ENCODE measurements at regions not wholly inside any gene's neighbourhood (a gene's known extent, or its start where the extent isn't known, plus 50 kb on each side); places are given as distances from the start of the nearest gene placed in this dataset.

DNA sequence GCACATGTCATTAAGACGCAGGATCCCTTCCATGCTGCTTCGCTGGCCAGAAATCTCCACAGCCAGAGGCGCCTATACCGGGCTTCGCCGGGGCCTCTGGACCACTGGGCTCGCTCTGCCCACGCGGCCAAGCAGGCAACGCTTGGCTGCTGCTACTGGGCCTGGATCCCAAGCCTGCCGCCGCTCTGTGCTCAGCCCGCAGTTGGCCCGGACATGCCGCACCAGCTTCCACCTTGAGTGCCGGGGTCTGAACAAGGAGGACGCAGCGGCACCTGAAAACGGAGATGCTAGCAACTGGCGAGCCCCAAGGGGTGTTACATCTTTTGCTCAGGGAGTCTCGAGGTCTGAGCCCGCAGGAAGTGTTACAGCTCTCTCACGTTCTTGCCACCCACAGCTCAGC is 409.9 kb upstream of the SGCG start:
- H3K27ac ChIP-seq (ENCODE audit: low read depth, low read length) = no peak overlapping the region
- TF ChIP-seq, protein P1, sequence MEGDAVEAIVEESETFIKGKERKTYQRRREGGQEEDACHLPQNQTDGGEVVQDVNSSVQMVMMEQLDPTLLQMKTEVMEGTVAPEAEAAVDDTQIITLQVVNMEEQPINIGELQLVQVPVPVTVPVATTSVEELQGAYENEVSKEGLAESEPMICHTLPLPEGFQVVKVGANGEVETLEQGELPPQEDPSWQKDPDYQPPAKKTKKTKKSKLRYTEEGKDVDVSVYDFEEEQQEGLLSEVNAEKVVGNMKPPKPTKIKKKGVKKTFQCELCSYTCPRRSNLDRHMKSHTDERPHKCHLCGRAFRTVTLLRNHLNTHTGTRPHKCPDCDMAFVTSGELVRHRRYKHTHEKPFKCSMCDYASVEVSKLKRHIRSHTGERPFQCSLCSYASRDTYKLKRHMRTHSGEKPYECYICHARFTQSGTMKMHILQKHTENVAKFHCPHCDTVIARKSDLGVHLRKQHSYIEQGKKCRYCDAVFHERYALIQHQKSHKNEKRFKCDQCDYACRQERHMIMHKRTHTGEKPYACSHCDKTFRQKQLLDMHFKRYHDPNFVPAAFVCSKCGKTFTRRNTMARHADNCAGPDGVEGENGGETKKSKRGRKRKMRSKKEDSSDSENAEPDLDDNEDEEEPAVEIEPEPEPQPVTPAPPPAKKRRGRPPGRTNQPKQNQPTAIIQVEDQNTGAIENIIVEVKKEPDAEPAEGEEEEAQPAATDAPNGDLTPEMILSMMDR (IDR thresholded peaks at IDR 0.05; ENCODE audit: low read depth, low read length) = no peak
- CTCF ChIA-PET = no interaction called here
- no peak overlapping the region for H3K4me3 ChIP-seq (ENCODE audit: low read depth, low read length)
- DNase-seq (ENCODE audit: low read depth, low spot score) = no peak
- peaks cover 2% of the 10 kb centered on the region; the same call in 1 of the 2 replicates for H3K9me3 ChIP-seq (ENCODE audit: control insufficient read depth, insufficient read depth, low read length)
- POLR2A ChIA-PET = no interaction called here
- no peaks in the 10 kb centered on the region for H3K27me3 ChIP-seq (ENCODE audit: control insufficient read depth, insufficient read depth, low read length)

DNA sequence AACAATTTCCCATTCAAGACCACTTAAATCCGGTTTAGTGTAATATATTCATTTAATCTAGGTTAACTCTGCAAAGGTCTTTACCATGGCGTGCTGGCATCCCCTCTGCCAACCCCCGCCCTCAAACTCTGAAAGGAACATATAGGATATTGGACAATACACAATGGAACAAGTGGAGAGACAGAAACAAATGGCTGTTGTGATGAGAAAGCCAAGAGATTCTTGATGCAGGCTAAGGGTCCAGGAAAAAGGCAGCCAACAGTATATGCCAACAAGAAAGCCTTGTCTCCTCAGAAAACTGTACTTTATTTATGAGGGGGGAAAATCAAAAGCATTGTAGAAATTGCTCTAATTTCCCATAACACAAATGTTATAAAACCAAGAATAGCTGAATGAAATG is 407.3 kb upstream of the SGCG start:
- Histone ChIP-seq H3K9me3 (ENCODE audit: control insufficient read depth, insufficient read depth, low read length) (peaks cover 2% of the 10 kb centered on the region; the same call in 1 of the 2 replicates), H3K27me3 (ENCODE audit: control insufficient read depth, insufficient read depth, low read length) (no peaks in the 10 kb centered on the region), H3K4me3 (ENCODE audit: low read depth, low read length) (no peak overlapping the region), H3K27ac (ENCODE audit: low read depth, low read length) (no peak overlapping the region)
- POLR2A ChIA-PET = no interaction called here
- TF ChIP-seq, protein P1 (IDR thresholded peaks at IDR 0.05; ENCODE audit: low read depth, low read length) = no peak
- no peak for DNase-seq (ENCODE audit: low read depth, low spot score)
- CTCF ChIA-PET = no interaction called here

DNA sequence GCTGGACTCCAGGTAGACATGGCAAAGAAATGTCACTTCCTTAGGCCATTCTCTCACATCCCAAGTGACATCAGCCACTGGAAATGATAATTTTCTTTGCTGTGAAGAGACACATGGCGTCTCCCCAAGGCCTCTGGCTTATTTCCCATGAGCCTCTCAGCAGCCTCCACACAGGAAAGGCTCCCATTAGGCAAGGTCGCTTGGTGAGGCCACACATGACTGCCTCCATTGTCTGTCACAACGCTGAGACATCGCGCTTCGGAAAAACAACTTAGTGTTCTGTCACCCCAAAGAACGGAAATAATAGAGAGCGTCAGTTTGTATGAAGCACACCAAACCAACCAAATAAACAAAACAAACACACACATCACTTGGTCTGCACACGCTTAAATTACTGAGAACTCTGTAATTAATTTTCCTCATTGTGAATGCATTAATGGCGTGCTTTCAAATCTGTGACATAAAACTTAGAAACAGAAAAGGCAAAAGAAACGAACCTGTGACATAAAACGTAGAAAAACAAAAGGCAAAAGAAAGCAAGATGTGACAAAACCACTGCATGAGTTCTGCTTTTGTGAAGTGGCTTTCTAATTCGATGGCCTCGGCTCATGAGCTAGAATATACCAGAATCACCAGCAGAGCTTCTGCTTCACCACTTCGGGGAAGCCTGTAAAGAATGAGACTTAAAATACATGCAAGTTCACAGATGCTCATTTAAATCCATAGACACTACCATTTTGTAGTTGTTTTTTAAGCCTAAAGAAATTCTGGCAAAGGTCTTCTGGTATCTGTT is 404.2 kb upstream of the SGCG start:
- TF ChIP-seq, protein P1 (IDR thresholded peaks at IDR 0.05; ENCODE audit: low read depth, low read length) = no peak
- CTCF ChIA-PET = no interaction called here
- no peaks in the 10 kb centered on the region for H3K9me3 ChIP-seq (ENCODE audit: control insufficient read depth, insufficient read depth, low read length)
- POLR2A ChIA-PET = no interaction called here
- DNase-seq (ENCODE audit: low read depth, low spot score) = no peak
- no peak overlapping the region for H3K4me3 ChIP-seq (ENCODE audit: low read depth, low read length)
- H3K27ac ChIP-seq (ENCODE audit: low read depth, low read length) = no peak overlapping the region
- H3K27me3 ChIP-seq (ENCODE audit: control insufficient read depth, insufficient read depth, low read length) = no peaks in the 10 kb centered on the region

DNA sequence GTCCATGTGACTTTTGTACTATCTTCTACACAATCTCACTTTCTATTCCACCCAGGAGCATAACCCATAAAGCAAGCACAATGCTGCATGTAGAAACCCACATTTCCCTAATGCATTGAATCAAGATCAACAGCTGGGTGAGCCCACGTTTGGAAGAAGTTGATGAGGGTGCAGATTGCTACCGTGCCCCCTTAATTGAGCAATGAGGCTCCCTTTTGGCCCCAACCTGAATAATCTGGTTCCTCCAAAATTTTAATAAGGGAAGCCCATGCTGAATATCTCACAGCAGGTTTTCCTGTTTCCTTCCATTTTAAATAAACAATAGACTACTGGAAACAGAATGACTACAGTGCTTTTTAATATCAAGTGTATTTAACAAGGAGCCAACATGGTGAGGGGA is 403.6 kb upstream of the SGCG start:
- no peak for DNase-seq (ENCODE audit: low read depth, low spot score)
- POLR2A ChIA-PET = no interaction called here

DNA sequence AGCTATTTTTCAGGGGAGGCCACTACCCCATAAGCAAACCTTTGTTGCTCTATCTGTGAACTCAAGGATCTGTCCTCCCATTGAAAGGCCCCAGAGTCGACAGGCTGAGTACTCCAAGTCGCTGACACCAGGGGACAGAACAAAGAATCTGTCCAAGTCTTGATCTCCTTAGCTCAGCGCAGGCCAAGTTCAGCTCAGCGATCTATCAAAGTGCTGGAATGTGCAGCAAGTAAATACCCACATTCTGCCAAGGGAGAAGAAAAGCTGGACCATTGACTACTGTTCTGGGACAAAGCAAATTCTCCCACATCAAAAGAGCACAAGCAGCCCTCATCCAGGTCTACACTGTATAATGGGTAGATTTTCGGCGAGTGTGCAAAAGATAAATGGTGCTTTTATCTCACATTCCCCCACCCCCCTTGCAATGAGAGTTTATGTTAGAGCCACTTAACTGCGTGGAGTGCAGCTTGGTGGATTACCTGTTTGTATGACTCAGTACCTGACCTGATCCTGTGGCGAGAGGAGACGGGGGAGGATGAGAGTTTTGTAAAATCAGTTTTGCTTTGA is 391.7 kb upstream of the SGCG start:
- Histone ChIP-seq H3K9me3 (ENCODE audit: control insufficient read depth, insufficient read depth, low read length) (no peaks in the 10 kb centered on the region), H3K27me3 (ENCODE audit: control insufficient read depth, insufficient read depth, low read length) (no peaks in the 10 kb centered on the region), H3K4me3 (ENCODE audit: low read depth, low read length) (no peak overlapping the region), H3K27ac (ENCODE audit: low read depth, low read length) (no peak overlapping the region)
- no peak for DNase-seq (ENCODE audit: low read depth, low spot score)
- TF ChIP-seq, protein P1 (IDR thresholded peaks at IDR 0.05; ENCODE audit: low read depth, low read length) = no peak
- POLR2A ChIA-PET = no interaction called here
- CTCF ChIA-PET = interaction anchor here (0.6 kb wide), 2 partner anchors 11 to 102 kb away, joined by 3 read pairs; no protein-coding TSS in a partner anchor

More for the DNA sequence above, 403.6 kb upstream of the SGCG start:
- Histone ChIP-seq H3K4me3 (ENCODE audit: low read depth, low read length) (no peak overlapping the region), H3K27ac (ENCODE audit: low read depth, low read length) (no peak overlapping the region), H3K9me3 (ENCODE audit: control insufficient read depth, insufficient read depth, low read length) (no peaks in the 10 kb centered on the region), H3K27me3 (ENCODE audit: control insufficient read depth, insufficient read depth, low read length) (no peaks in the 10 kb centered on the region)
- TF ChIP-seq, protein P1 (IDR thresholded peaks at IDR 0.05; ENCODE audit: low read depth, low read length) = no peak
- CTCF ChIA-PET = no interaction called here

Data from AG04450 (cell line).